Dendritic cell treated with granulocyte-macrophage colony-stimulating factor and Interleukin-4, amounts not matched to agents 40 ng/mL and 50 ng/mL, for 4 days (primary cell): ENCODE measurements at regions not wholly inside any gene's neighbourhood (a gene's known extent, or its start where the extent isn't known, plus 50 kb on each side); places are given as distances from the start of the nearest gene placed in this dataset.

Experiments
- H3K27ac Mint-ChIP-seq: one replicate; pipeline ENCODE4 v1.8.0; 2022; ENCODE audit warnings: mild to moderate bottlenecking, mixed read lengths
- H3K27me3 Mint-ChIP-seq: one replicate; pipeline ENCODE4 v1.8.0; 2022; ENCODE audit warnings: mild to moderate bottlenecking, mixed read lengths
- H3K36me3 Mint-ChIP-seq: one replicate; pipeline ENCODE4 v1.8.0; 2022; ENCODE audit warnings: low read depth, mixed read lengths
- H3K4me1 Mint-ChIP-seq: one replicate; pipeline ENCODE4 v1.8.0; 2022; ENCODE audit warnings: low read depth, mixed read lengths
- H3K4me3 Mint-ChIP-seq: one replicate; pipeline ENCODE4 v1.8.0; 2022; ENCODE audit warnings: mild to moderate bottlenecking, moderate library complexity, mixed read lengths
- H3K9me3 Mint-ChIP-seq: one replicate; pipeline ENCODE4 v1.8.0; 2022; ENCODE audit warnings: mixed read lengths
- intact Hi-C: fragments of 100-400 bp; cut with micrococcal nuclease; formaldehyde crosslinking; loops from one replicate; pipeline ENCODE4 v1.15.0; 2022

DNA sequence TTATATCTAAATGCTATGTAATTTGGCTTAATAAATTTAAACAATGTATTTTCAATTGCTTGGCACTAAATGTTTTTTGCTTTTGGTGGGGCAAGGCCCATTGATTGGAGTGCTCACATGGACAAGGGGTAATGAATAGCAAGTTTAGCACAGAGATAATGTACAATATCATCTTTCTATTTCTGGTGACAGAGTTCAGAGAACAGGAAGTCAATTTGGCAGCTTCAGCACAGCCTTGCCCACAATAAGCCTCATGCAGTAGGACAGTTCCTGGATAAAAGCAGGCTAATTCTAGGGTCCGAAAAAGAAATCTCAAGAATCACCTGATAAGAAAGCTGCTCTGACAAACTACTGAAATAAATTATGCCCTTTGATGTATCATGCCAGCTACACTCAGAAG is 443.9 kb upstream of the FSHR start:
- Mint-ChIP-seq H3K4me3 (no peak overlapping the region), H3K27me3 (no peaks in the 10 kb centered on the region), H3K36me3 (no peaks in the 10 kb centered on the region), H3K9me3 (peaks cover 16% of the 10 kb centered on the region), H3K4me1 (no peaks in the 10 kb centered on the region), H3K27ac (no peak overlapping the region)
- intact Hi-C loops: no loop called here

DNA sequence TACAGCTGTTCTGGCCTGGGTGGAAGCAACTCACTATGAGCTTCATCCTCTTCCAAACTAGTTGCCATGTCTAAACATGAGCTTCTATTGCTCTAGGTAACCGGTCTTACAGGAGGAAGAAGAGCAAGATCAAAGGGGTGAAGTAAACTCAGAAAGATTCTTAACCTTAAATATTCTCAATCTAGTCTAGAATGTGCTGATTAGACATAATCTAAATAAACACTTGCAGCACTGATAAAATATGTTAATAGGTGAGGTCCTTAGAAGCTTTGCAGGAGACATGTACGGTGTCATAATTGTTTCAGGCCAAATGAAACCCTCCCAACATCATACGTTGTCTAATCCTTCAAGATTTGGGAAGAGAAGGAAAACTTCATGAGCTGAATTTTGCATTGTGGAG is 431.6 kb upstream of the FSHR start:
- no peaks in the 10 kb centered on the region for H3K4me1 Mint-ChIP-seq
- H3K27ac Mint-ChIP-seq: no peak overlapping the region
- H3K9me3 Mint-ChIP-seq: peaks cover 13% of the 10 kb centered on the region
- intact Hi-C loops: no loop called here
- H3K4me3 Mint-ChIP-seq: no peak overlapping the region
- no peaks in the 10 kb centered on the region for H3K27me3 Mint-ChIP-seq
- H3K36me3 Mint-ChIP-seq: no peaks in the 10 kb centered on the region

DNA sequence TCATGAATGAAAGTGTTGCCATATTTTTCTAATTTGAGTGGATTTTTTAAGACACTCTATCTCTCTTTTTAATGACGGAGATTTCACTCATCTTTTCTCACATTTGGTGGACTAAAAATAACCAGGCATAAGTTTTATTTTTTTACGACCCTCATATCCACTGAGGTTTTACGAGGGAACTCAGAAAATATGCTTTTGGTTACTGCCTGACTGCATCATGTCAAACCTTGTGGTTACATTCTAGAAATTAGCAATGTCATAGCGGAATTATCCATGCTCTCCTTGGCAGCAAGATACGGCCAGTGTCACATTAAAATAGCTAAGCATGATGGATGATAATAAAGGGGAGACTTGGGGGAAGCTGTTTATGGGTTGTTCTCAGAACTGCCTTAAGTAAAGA is 428.6 kb upstream of the FSHR start:
- intact Hi-C loops: no loop called here
- Mint-ChIP-seq H3K9me3 (peaks cover 13% of the 10 kb centered on the region), H3K27ac (no peak overlapping the region), H3K27me3 (no peaks in the 10 kb centered on the region), H3K36me3 (no peaks in the 10 kb centered on the region), H3K4me1 (no peaks in the 10 kb centered on the region), H3K4me3 (no peak overlapping the region)

DNA sequence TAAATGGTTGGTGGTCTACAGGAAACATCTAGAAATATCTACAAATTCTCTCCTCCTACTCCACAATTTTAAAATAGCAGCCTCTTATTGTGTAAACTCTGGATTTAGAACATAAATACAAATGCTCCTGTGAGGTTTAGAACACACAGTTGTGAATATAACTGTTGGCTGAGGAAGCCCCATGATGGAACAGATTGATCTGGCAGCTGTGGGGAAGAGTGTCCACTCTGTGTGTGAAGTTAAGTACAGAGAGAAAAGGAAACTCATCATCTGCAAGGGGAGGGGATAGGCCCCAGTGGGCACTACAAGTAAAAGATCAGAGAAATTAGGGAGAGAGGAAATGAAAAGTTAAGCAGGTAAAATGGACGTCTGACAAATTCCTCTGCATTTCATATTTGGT is 422.7 kb upstream of the FSHR start:
- H3K9me3 Mint-ChIP-seq: no peaks in the 10 kb centered on the region
- no peaks in the 10 kb centered on the region for H3K36me3 Mint-ChIP-seq
- H3K4me1 Mint-ChIP-seq: no peaks in the 10 kb centered on the region
- no peak overlapping the region for H3K4me3 Mint-ChIP-seq
- H3K27me3 Mint-ChIP-seq: no peaks in the 10 kb centered on the region
- intact Hi-C loops: no loop called here
- H3K27ac Mint-ChIP-seq: no peak overlapping the region

DNA sequence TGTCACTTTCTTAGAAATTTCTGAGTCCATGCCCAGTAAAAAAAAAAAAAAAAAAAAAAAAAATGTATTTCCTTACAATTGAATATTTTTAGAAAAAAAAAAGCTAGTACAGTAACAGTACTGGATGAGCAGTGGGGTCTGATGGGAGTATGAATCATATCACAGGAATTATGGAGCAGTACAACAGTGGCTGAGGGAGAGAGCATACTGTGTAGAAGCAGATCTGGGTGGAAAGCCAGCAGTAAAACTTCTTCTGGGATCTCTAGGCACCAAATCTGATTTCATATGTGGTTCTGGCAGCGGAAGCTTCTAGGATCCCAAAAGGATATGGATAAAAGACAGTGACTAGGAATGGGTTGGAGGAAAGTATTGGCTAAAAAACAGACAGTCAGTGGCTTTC is 414.9 kb upstream of the FSHR start:
- intact Hi-C loops: no loop called here
- H3K36me3 Mint-ChIP-seq: no peaks in the 10 kb centered on the region
- peaks cover 16% of the 10 kb centered on the region for H3K9me3 Mint-ChIP-seq
- H3K27me3 Mint-ChIP-seq: no peaks in the 10 kb centered on the region
- H3K4me1 Mint-ChIP-seq: no peaks in the 10 kb centered on the region
- H3K27ac Mint-ChIP-seq: no peak overlapping the region
- H3K4me3 Mint-ChIP-seq: no peak overlapping the region

DNA sequence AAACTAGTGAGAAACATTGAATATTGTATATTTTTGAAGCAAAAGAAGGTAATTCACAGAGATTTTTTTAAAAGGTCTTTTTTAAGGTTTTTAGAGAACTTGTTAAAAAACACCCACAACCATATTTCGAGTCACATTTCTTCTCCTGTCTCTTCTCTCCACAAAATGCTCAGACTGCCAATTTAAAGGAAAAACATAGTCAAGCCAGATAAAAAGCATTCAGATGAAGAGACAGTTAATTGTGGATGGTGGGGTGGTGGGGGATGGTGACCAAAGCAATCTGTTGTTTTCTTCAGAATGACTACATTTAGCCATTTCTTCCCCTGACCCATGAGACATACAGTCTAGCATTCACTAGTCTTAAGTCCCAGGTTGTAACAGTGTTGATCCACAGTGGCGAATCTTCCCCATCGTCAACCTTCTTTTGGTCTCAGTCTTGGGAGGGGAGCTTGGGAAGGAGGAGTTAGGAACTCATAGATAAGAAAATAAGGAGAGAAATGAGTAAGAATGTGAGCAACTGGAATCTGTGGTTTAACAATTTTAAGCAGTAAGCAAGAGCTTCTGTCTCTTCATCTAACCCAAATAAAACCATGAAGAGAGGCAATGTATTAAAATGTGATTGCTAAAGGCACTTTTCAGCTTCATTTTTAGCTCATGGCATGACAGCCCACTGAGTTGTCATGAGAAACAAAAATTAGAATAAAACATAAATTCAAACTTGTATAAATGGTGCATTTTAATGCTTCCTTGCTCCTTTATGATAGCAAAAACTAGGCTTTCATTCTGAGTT is 413.7 kb upstream of the FSHR start:
- peaks cover 16% of the 10 kb centered on the region for H3K9me3 Mint-ChIP-seq
- H3K27ac Mint-ChIP-seq: no peak overlapping the region
- no peaks in the 10 kb centered on the region for H3K4me1 Mint-ChIP-seq
- H3K27me3 Mint-ChIP-seq: no peaks in the 10 kb centered on the region
- intact Hi-C loops: no loop called here
- H3K36me3 Mint-ChIP-seq: no peaks in the 10 kb centered on the region
- no peak overlapping the region for H3K4me3 Mint-ChIP-seq

DNA sequence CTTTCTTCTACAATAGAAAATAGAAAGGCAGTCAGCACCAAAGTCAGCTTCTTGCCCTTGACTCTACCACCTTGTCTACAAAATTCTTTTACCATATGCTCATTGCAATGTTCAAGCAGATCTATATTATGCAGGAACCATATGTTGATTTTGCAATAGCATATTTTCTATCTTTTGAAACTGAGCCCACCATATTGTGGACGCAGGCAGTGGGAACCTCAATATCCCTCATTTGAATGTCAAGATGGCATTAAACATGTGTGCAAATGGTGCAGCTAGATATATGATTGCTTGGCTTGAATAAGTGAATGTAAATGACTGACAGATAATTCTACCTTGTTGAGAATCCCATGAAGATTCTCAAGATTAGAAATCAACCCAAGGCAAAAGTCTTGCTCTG is 412.7 kb upstream of the FSHR start:
- no peaks in the 10 kb centered on the region for H3K36me3 Mint-ChIP-seq
- no peak overlapping the region for H3K4me3 Mint-ChIP-seq
- peaks cover 16% of the 10 kb centered on the region for H3K9me3 Mint-ChIP-seq
- H3K27ac Mint-ChIP-seq: no peak overlapping the region
- H3K27me3 Mint-ChIP-seq: no peaks in the 10 kb centered on the region
- no peaks in the 10 kb centered on the region for H3K4me1 Mint-ChIP-seq
- intact Hi-C loops: no loop called here

DNA sequence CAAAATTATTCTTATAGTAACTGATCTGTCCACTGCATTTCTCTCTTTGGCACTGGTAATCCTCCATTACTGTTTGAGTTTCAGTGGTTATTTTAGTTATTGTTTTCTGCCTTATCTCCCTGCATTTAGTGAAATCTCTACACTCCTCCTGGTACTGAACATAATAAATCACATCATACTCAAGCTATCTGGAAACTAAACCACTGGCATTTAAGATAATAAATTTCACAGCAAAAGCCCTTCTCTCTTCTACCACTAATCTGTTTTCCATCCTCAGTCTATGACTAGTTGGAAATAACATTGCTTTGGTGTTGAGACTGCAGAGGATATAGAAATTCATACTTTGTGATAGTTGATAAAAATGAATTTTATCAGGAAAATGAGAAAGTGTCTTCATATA is 399.3 kb upstream of the FSHR start:
- Mint-ChIP-seq H3K27me3 (no peaks in the 10 kb centered on the region), H3K27ac (no peak overlapping the region), H3K36me3 (no peaks in the 10 kb centered on the region), H3K4me1 (no peaks in the 10 kb centered on the region), H3K9me3 (peaks cover 18% of the 10 kb centered on the region), H3K4me3 (no peak overlapping the region)
- intact Hi-C loops: no loop called here

DNA sequence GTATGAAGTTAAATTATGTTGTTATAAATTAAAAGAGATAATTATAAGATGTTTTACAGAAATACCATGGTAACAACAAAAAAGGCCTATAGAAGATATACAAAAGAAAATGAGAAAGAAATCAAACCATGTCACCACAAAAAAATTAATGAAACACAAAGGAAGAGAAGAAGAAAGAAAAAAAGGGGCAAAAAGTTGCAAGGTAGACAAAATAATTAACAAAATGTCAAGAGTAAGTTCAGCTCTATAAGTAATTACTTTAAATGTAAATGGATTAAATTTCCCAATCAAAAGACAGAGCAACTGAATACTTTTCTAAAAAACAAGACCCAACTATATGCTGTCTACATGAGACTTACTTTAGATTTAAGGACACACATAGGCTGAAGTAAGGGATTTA is 378.4 kb upstream of the FSHR start:
- H3K4me1 Mint-ChIP-seq: no peaks in the 10 kb centered on the region

DNA sequence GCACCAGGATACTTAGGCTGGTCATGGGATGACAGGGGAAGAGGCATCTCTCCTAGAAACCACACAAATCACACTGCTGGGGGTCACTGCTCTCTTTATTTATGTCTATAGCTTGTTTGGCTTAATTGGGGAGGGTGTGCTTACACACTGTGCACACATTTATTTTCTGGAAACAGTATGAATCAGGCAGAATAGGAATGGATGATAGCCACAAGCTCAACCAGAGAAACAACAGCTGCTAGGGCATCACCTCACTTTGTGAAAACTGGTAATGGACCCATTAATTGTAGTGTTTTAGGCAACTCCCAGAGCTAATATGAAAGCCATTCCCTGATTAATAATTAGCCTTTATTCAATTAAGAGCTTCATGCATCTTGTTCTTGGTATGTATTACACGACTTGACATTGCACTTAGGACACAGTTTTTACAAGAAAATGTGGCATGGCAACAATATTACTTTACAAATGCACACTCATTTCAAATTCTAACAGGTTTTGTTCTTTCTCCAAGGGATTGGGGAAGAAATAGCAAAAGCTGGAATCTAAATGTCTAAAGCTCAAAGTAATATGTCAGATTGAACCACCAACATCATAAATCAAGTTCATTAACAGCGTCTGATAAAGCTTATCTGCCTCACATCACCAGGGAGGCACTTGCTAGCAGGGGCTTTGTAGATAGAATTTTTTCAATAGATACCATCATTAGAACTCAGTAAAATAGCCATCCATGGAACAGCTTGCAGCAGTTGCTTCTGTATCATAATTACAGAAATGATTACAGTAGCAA is 361.9 kb upstream of the FSHR start:
- intact Hi-C loops: no loop called here
- Mint-ChIP-seq H3K27me3 (no peaks in the 10 kb centered on the region), H3K4me3 (no peak overlapping the region), H3K36me3 (no peaks in the 10 kb centered on the region), H3K9me3 (peaks cover 28% of the 10 kb centered on the region), H3K4me1 (no peaks in the 10 kb centered on the region), H3K27ac (no peak overlapping the region)

More for the DNA sequence above, 378.4 kb upstream of the FSHR start:
- no peaks in the 10 kb centered on the region for H3K27me3 Mint-ChIP-seq
- intact Hi-C loops: no loop called here
- peaks cover 65% of the 10 kb centered on the region for H3K9me3 Mint-ChIP-seq
- H3K36me3 Mint-ChIP-seq: no peaks in the 10 kb centered on the region
- no peak overlapping the region for H3K27ac Mint-ChIP-seq
- H3K4me3 Mint-ChIP-seq: no peak overlapping the region

DNA sequence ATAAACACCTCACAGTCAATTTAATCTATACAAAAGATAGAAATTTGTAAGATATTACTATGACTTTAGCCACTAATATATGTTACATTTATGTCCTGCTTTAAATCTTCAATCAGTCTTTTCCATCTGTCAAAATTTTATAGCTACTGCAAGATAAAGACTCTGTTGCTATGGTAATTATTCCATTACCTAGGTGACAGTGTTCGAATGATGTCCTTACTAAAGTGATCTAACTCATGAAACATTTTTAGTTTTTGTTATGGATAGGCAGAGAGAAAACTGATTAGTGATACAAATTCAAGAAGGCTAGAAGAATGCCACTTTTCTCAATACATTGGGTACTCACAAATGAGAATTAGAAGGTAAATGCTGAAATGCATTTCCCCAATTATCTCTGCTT is 359.9 kb upstream of the FSHR start:
- no peak overlapping the region for H3K27ac Mint-ChIP-seq
- H3K36me3 Mint-ChIP-seq: no peaks in the 10 kb centered on the region
- H3K27me3 Mint-ChIP-seq: no peaks in the 10 kb centered on the region
- H3K9me3 Mint-ChIP-seq: peaks cover 9% of the 10 kb centered on the region
- intact Hi-C loops: no loop called here
- no peak overlapping the region for H3K4me3 Mint-ChIP-seq
- no peaks in the 10 kb centered on the region for H3K4me1 Mint-ChIP-seq

DNA sequence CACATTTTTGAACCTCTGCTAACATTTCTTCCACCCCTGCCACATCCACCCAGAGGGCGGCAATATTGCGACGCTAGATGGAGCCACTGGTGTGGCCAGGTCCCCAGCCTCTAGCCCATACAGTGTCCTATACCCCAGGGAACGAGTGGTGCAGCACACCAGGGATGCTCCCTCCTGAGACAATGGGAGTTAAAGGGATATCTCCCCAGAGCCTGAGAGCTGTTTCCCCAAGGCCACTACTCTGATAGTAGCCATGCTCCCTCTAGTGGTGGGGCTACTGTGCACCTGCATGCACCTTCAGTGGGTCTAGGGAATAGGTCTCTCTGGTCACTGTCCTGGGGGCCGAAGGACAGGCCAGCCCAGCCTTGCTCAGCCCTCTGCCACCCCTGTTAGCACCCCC is 336.4 kb upstream of the FSHR start:
- Mint-ChIP-seq H3K4me3 (no peak overlapping the region), H3K9me3 (no peaks in the 10 kb centered on the region), H3K4me1 (no peaks in the 10 kb centered on the region), H3K27me3 (no peaks in the 10 kb centered on the region), H3K36me3 (no peaks in the 10 kb centered on the region), H3K27ac (no peak overlapping the region)
- intact Hi-C loops: no loop called here

DNA sequence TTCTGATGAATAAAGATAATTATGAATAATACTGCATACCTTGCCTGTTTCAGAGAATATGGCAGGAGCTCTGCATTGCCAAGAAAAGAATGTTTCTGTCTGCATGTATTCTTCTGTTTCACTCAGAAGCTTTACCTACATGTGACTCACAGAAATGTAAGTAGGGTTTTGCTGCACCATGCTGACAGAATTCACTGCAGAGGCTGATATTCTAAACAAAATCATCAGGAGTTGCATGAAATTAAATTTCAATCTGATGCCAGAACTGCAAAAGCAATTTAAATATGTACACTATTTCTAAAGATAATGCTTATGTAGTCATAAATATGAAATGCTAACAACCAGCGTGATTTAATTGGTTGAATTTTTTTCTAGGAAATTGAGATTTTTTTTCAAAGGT is 332.8 kb upstream of the FSHR start:
- intact Hi-C loops: no loop called here
- Mint-ChIP-seq H3K27me3 (no peaks in the 10 kb centered on the region), H3K27ac (no peak overlapping the region), H3K4me3 (no peak overlapping the region), H3K9me3 (peaks cover 13% of the 10 kb centered on the region), H3K4me1 (no peaks in the 10 kb centered on the region), H3K36me3 (no peaks in the 10 kb centered on the region)

DNA sequence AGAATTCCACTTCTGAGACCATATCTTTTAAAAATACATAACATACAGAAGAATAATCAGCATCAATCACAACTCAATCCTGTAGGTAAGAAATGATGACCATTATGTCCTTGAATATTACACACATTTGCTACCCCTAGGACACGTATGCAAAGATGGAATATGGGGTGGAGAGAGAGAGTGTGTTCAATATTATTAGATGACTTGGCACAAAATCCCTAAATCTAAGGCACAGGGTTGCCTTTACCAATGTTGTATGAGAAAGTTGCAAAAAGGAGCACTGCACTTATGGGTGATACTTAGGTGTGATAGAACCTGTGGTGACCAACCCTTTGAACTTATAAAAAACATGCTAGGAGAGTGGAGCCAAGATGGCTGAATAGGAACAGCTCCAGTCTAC is 326.2 kb upstream of the FSHR start:
- Mint-ChIP-seq H3K36me3 (no peaks in the 10 kb centered on the region), H3K4me3 (no peak overlapping the region)

More for the DNA sequence above, 326.2 kb upstream of the FSHR start:
- peaks cover 43% of the 10 kb centered on the region for H3K9me3 Mint-ChIP-seq
- intact Hi-C loops: no loop called here
- H3K4me1 Mint-ChIP-seq: no peaks in the 10 kb centered on the region
- no peaks in the 10 kb centered on the region for H3K27me3 Mint-ChIP-seq
- H3K27ac Mint-ChIP-seq: no peak overlapping the region
